Eye (tissue), 1 donor: ENCODE measurements at regions not wholly inside any gene's neighbourhood (a gene's known extent, or its start where the extent isn't known, plus 50 kb on each side); places are given as distances from the start of the nearest gene placed in this dataset.

Source experiments
- DNase-seq: peaks from one replicate; pipeline ENCODE4 v3.0.0-alpha.2; 2015

- DNase-seq, result no peak
Observed at GRCh38 chr10:118408181-118408580, 66.1 kb upstream of the FAM204A start.

- peak; percentile 14 for DNase-seq
Observed at GRCh38 chr10:118407777-118408176, 65.7 kb upstream of the FAM204A start.

- DNase-seq, result no peak
Observed at GRCh38 chr10:118407026-118407425, 64.9 kb upstream of the FAM204A start.

- no peak for DNase-seq
Observed at GRCh38 chr10:118405928-118406327, 63.8 kb upstream of the FAM204A start.

- no peak for DNase-seq
Observed at GRCh38 chr10:118403967-118404366, 61.8 kb upstream of the FAM204A start.

- DNase-seq, result no peak
Observed at GRCh38 chr10:118401708-118402193, 59.6 kb upstream of the FAM204A start.

GRCh38 chr10:118397391-118397790, 55.3 kb upstream of the FAM204A start:
- no peak for DNase-seq

- no peak for DNase-seq
Observed at GRCh38 chr10:118395947-118396346, 53.8 kb upstream of the FAM204A start.

- DNase-seq, result peak; percentile 16
Observed at GRCh38 chr10:118394301-118395200, 52.4 kb upstream of the FAM204A start.

- DNase-seq, result no peak
Observed at GRCh38 chr10:118392761-118393160, 50.6 kb upstream of the FAM204A start.
